ENCODE measurements at regions not wholly inside any gene's neighbourhood (a gene's known extent, or its start where the extent isn't known, plus 50 kb on each side); places are given as distances from the start of the nearest gene placed in this dataset.
"Not testable (repeated sequence)": the region's sequence is repeated elsewhere in the genome, so short reads cannot be mapped to it uniquely, and the experiment has no call there.

DNA sequence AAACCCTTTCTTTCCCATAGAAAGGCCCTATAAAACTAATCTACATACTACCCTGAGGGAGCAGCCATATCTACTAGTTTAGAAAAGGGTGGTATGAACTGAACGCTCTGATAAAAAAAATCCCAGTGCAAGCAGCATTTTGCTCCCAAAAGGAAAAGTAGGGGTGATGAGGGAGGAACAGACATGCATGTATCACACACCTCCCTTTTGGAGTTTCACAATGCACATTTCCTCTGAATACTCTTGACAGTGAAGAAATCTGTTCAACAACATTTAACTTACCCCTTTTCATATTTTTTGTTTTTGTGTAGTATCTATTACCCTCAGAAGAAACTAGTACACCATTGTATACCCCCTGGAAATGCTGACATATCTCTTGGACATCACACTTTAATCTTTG lies 411.4 kb downstream of the MAT2B start:
- Histone ChIP-seq H3K27ac (ENCODE audit: low read length) (no peak overlapping the region), H3K9ac (ENCODE audit: low read length in 2 of 2) (no peak overlapping the region), H3K36me3 (ENCODE audit: control insufficient read depth in 2 of 2, insufficient read depth in 2 of 2, low read length in 2 of 2) (no peaks in the 10 kb centered on the region), H3K4me1 (ENCODE audit: control insufficient read depth, insufficient read depth, low read length) (no peaks in the 10 kb centered on the region), H3K4me3 (ENCODE audit: low read length in 2 of 2) (no peak overlapping the region), H3K27me3 (ENCODE audit: control insufficient read depth in 1 of 2, insufficient read depth in 2 of 2, low read length in 2 of 2) (no peaks in the 10 kb centered on the region), H3K9me3 (ENCODE audit: control insufficient read depth in 2 of 2, low read length in 2 of 2) (no peaks in the 10 kb centered on the region)

DNA sequence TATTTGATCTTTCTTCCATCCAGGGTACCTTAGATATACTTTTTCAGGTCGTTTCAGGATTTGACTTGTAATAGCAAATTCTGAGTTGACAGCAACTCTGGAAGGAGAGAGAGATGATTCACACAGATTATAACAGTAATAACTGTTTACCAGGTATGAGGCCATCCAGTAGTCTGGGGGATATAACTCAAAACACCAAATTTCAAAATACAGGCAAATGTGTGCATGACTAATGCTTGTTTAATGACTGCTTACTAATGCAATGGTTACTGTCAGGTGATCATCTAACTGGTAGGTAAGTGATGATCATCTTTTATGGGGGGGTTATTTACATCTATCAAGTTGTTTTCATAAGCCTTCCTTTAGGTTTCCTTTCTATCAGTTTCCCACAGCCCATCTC lies 412.3 kb downstream of the MAT2B start:
- Histone ChIP-seq H3K4me3 (ENCODE audit: low read length in 2 of 2) (no peak overlapping the region), H3K9ac (ENCODE audit: low read length in 2 of 2) (no peak overlapping the region), H3K36me3 (ENCODE audit: control insufficient read depth in 2 of 2, insufficient read depth in 2 of 2, low read length in 2 of 2) (no peaks in the 10 kb centered on the region), H3K9me3 (ENCODE audit: control insufficient read depth in 2 of 2, low read length in 2 of 2) (no peaks in the 10 kb centered on the region), H3K27ac (ENCODE audit: low read length) (no peak overlapping the region), H3K27me3 (ENCODE audit: control insufficient read depth in 1 of 2, insufficient read depth in 2 of 2, low read length in 2 of 2) (no peaks in the 10 kb centered on the region), H3K4me1 (ENCODE audit: control insufficient read depth, insufficient read depth, low read length) (no peaks in the 10 kb centered on the region)

GRCh38 chr5:163934990-163935389 lies 429.6 kb downstream of the MAT2B start:
- H3K27ac ChIP-seq (ENCODE audit: low read length); H3K9me3 ChIP-seq (ENCODE audit: control insufficient read depth in 2 of 2, low read length in 2 of 2); H3K9ac ChIP-seq (ENCODE audit: low read length in 2 of 2); H3K4me1 ChIP-seq (ENCODE audit: control insufficient read depth, insufficient read depth, low read length); H3K36me3 ChIP-seq (ENCODE audit: control insufficient read depth in 2 of 2, insufficient read depth in 2 of 2, low read length in 2 of 2); H3K4me3 ChIP-seq (ENCODE audit: low read length in 2 of 2); H3K27me3 ChIP-seq (ENCODE audit: control insufficient read depth in 1 of 2, insufficient read depth in 2 of 2, low read length in 2 of 2): not testable (repeated sequence)

DNA sequence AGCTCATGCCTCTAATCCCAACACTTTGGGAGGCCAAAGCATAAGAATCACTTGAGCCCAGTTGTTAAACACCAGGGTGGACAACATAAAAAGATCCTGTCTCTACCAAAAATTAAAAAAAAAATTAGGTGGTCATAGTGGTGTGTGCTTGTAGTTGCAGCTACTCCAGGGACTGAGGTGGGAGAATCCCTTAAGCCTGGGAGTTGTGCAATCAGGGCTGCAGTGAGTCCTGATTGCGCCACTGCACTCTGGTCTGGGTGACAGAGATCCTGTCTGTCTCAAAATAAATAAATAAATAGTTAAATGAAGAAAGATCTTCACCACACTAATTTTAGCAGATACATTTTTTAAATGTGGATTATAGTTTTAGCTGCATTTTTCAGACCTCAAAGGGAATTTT lies 433.2 kb downstream of the MAT2B start:
- H3K27me3 ChIP-seq (ENCODE audit: control insufficient read depth in 1 of 2, insufficient read depth in 2 of 2, low read length in 2 of 2) = no peaks in the 10 kb centered on the region

GRCh38 chr5:163941079-163941478 lies 435.7 kb downstream of the MAT2B start:
- no peaks in the 10 kb centered on the region for H3K36me3 ChIP-seq (ENCODE audit: control insufficient read depth in 2 of 2, insufficient read depth in 2 of 2, low read length in 2 of 2)
- no peak overlapping the region for H3K9ac ChIP-seq (ENCODE audit: low read length in 2 of 2)
- H3K4me1 ChIP-seq (ENCODE audit: control insufficient read depth, insufficient read depth, low read length) = no peaks in the 10 kb centered on the region
- H3K27me3 ChIP-seq (ENCODE audit: control insufficient read depth in 1 of 2, insufficient read depth in 2 of 2, low read length in 2 of 2) = no peaks in the 10 kb centered on the region
- H3K9me3 ChIP-seq (ENCODE audit: control insufficient read depth in 2 of 2, low read length in 2 of 2) = no peaks in the 10 kb centered on the region
- H3K4me3 ChIP-seq (ENCODE audit: low read length in 2 of 2) = no peak overlapping the region
- no peak overlapping the region for H3K27ac ChIP-seq (ENCODE audit: low read length)

More for the DNA sequence above, 433.2 kb downstream of the MAT2B start:
- Histone ChIP-seq H3K9ac (ENCODE audit: low read length in 2 of 2) (no peak overlapping the region), H3K4me3 (ENCODE audit: low read length in 2 of 2) (no peak overlapping the region), H3K4me1 (ENCODE audit: control insufficient read depth, insufficient read depth, low read length) (no peaks in the 10 kb centered on the region), H3K36me3 (ENCODE audit: control insufficient read depth in 2 of 2, insufficient read depth in 2 of 2, low read length in 2 of 2) (no peaks in the 10 kb centered on the region), H3K9me3 (ENCODE audit: control insufficient read depth in 2 of 2, low read length in 2 of 2) (peaks cover 0 to 3% of the 10 kb centered on the region in 2 donors), H3K27ac (ENCODE audit: low read length) (no peak overlapping the region)

- no peaks in the 10 kb centered on the region for H3K36me3 ChIP-seq (ENCODE audit: control insufficient read depth in 2 of 2, insufficient read depth in 2 of 2, low read length in 2 of 2)
- no peak overlapping the region for H3K4me3 ChIP-seq (ENCODE audit: low read length in 2 of 2)
- no peaks in the 10 kb centered on the region for H3K27me3 ChIP-seq (ENCODE audit: control insufficient read depth in 1 of 2, insufficient read depth in 2 of 2, low read length in 2 of 2)
- H3K4me1 ChIP-seq (ENCODE audit: control insufficient read depth, insufficient read depth, low read length) = no peaks in the 10 kb centered on the region
- no peak overlapping the region for H3K27ac ChIP-seq (ENCODE audit: low read length)
- no peaks in the 10 kb centered on the region for H3K9me3 ChIP-seq (ENCODE audit: control insufficient read depth in 2 of 2, low read length in 2 of 2)
- no peak overlapping the region for H3K9ac ChIP-seq (ENCODE audit: low read length in 2 of 2)
These were observed 438.1 kb downstream of the MAT2B start for GRCh38 chr5:163943546-163943945.

DNA sequence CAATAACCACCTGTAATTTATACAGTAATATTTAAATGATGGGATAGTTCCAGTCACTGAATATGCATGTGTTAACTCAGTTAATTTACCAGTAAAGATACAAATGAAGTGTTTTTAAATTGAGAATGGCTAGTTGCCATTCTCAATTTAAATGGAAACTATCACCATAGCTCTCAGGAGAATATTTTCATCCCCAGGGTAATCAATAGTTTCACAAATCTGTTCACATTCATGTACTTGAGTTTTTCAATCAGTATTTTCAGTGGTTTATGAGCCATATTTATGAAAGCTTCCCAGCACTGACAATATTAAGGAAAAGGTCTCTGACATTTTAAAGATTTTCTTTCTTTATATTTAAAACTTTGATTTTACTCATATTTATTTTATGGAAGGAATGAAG lies 439.3 kb downstream of the MAT2B start:
- no peaks in the 10 kb centered on the region for H3K9me3 ChIP-seq (ENCODE audit: control insufficient read depth in 2 of 2, low read length in 2 of 2)
- no peaks in the 10 kb centered on the region for H3K36me3 ChIP-seq (ENCODE audit: control insufficient read depth in 2 of 2, insufficient read depth in 2 of 2, low read length in 2 of 2)
- H3K27ac ChIP-seq (ENCODE audit: low read length) = no peak overlapping the region
- H3K4me1 ChIP-seq (ENCODE audit: control insufficient read depth, insufficient read depth, low read length) = no peaks in the 10 kb centered on the region
- H3K4me3 ChIP-seq (ENCODE audit: low read length in 2 of 2) = no peak overlapping the region
- no peaks in the 10 kb centered on the region for H3K27me3 ChIP-seq (ENCODE audit: control insufficient read depth in 1 of 2, insufficient read depth in 2 of 2, low read length in 2 of 2)
- H3K9ac ChIP-seq (ENCODE audit: low read length in 2 of 2) = no peak overlapping the region

DNA sequence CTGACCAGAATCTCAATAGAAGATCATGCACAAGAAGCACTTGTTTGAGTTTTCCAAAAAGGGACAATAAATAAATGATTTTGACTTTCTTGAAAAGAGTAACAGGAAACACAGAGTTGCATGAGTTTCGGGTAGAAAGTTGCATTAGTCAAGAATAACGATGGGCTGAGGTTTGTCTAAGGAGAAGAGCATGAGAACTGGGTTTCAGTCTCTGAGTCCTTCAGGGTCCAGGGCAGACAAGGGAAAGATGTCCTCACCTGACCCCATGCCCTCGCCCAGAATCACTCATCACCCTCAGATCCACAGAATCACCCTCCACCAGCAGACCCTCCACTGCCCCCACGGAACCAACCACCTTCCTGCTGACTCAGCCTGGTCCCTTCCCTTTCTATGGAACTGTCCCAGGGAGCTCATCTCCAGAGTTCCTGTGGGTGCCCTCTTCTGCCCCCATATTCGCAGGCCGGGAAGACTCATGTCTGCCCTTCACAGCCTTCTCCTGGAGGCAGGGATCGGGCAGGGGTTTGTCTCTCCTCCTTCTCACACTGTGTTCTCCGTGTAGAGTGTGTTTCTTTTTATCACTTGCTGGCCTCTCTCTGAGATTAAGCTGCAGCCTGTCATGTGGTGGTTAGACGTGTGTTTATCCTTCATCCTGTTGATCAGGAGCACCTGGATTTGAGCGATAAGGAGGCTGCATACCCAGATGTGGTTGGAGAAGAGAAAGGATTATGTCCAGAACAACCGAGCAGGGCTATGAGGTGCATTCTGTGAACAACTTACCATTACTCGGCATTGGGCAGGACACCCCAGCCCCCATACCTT lies 442.6 kb downstream of the MAT2B start:
- H3K9ac ChIP-seq (ENCODE audit: low read length in 2 of 2) = no peak overlapping the region
- H3K4me3 ChIP-seq (ENCODE audit: low read length in 2 of 2) = no peak overlapping the region
- H3K9me3 ChIP-seq (ENCODE audit: control insufficient read depth in 2 of 2, low read length in 2 of 2) = no peaks in the 10 kb centered on the region
- no peaks in the 10 kb centered on the region for H3K27me3 ChIP-seq (ENCODE audit: control insufficient read depth in 1 of 2, insufficient read depth in 2 of 2, low read length in 2 of 2)
- H3K36me3 ChIP-seq (ENCODE audit: control insufficient read depth in 2 of 2, insufficient read depth in 2 of 2, low read length in 2 of 2) = no peaks in the 10 kb centered on the region
- H3K4me1 ChIP-seq (ENCODE audit: control insufficient read depth, insufficient read depth, low read length) = no peaks in the 10 kb centered on the region
- H3K27ac ChIP-seq (ENCODE audit: low read length) = no peak overlapping the region

DNA sequence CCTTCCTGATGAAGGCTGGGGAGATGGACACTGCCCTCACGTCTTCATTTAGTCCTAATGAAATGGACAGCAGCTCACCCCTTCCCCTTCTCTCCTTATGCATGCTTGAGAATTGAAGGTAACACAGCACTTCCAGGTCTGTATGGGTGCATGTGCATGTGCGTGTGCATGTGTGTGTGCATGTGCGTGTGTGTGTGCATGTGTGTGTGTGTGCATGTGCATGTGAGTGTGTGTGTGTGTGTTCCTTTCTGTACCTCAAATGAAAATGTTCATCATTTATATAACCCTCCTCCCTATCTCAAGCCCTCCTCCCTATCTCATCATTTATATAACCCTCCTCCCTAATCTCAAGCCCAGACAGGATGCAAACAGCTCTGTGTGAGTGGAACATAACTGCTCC lies 444.8 kb downstream of the MAT2B start:
- no peaks in the 10 kb centered on the region for H3K9me3 ChIP-seq (ENCODE audit: control insufficient read depth in 2 of 2, low read length in 2 of 2)
- H3K27me3 ChIP-seq (ENCODE audit: control insufficient read depth in 1 of 2, insufficient read depth in 2 of 2, low read length in 2 of 2) = no peaks in the 10 kb centered on the region
- no peak overlapping the region for H3K9ac ChIP-seq (ENCODE audit: low read length in 2 of 2)
- no peak overlapping the region for H3K27ac ChIP-seq (ENCODE audit: low read length)
- no peaks in the 10 kb centered on the region for H3K4me1 ChIP-seq (ENCODE audit: control insufficient read depth, insufficient read depth, low read length)
- H3K4me3 ChIP-seq (ENCODE audit: low read length in 2 of 2) = no peak overlapping the region
- no peaks in the 10 kb centered on the region for H3K36me3 ChIP-seq (ENCODE audit: control insufficient read depth in 2 of 2, insufficient read depth in 2 of 2, low read length in 2 of 2)

DNA sequence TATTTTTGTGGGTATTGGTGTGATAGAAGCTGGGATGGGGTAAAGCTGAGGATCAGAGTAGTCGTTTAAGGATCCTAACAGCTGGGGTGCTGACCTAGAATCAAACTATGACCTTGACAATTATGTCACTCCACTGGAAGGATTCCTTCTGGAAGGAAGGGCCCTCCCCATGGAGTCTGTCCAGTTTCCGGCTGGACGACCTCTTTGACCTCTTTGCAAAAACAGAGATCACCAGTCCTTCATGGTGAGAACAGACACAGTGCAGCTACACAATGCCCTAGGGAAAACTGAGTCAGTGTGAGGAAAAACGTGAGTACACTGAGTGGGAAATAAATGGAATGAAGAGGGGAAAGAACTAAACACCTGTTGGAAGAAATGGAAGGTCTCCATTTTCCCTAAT lies 445.6 kb downstream of the MAT2B start:
- Histone ChIP-seq H3K9me3 (ENCODE audit: control insufficient read depth in 2 of 2, low read length in 2 of 2) (no peaks in the 10 kb centered on the region), H3K36me3 (ENCODE audit: control insufficient read depth in 2 of 2, insufficient read depth in 2 of 2, low read length in 2 of 2) (no peaks in the 10 kb centered on the region), H3K9ac (ENCODE audit: low read length in 2 of 2) (no peak overlapping the region), H3K4me1 (ENCODE audit: control insufficient read depth, insufficient read depth, low read length) (no peaks in the 10 kb centered on the region), H3K4me3 (ENCODE audit: low read length in 2 of 2) (no peak overlapping the region), H3K27ac (ENCODE audit: low read length) (no peak overlapping the region), H3K27me3 (ENCODE audit: control insufficient read depth in 1 of 2, insufficient read depth in 2 of 2, low read length in 2 of 2) (no peaks in the 10 kb centered on the region)

DNA sequence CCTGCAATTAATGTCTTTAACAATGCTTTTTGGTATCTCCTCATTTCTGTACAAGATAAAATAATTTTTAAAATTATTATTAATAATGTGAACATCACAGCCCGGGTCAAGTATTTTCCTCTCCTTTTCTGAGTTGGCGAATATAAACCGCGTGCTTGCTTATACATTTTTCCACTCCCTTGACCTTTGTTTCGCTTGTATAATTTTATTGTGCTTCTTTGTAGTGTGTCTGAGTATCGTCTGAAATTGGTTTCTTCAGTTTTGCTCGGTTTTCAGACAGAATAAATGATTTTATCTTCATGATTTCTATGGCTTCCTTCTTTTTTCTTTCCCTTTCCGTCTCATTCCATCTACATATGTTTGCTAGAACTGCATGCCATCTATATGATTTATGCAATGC lies 448.5 kb downstream of the MAT2B start:
- Histone ChIP-seq H3K27ac (ENCODE audit: low read length) (no peak overlapping the region), H3K4me3 (ENCODE audit: low read length in 2 of 2) (no peak overlapping the region), H3K36me3 (ENCODE audit: control insufficient read depth in 2 of 2, insufficient read depth in 2 of 2, low read length in 2 of 2) (no peaks in the 10 kb centered on the region), H3K27me3 (ENCODE audit: control insufficient read depth in 1 of 2, insufficient read depth in 2 of 2, low read length in 2 of 2) (no peaks in the 10 kb centered on the region), H3K9me3 (ENCODE audit: control insufficient read depth in 2 of 2, low read length in 2 of 2) (no peaks in the 10 kb centered on the region), H3K4me1 (ENCODE audit: control insufficient read depth, insufficient read depth, low read length) (no peaks in the 10 kb centered on the region), H3K9ac (ENCODE audit: low read length in 2 of 2) (no peak overlapping the region)

Measured in stomach smooth muscle (tissue), 2 donors.